ENCODE measurements at regions not wholly inside any gene's neighbourhood (a gene's known extent, or its start where the extent isn't known, plus 50 kb on each side); places are given as distances from the start of the nearest gene placed in this dataset.

GRCh38 chr3:176789281-176789705 is 408.0 kb downstream of the TBL1XR1 start:
- DNase-seq, result no peak

DNA sequence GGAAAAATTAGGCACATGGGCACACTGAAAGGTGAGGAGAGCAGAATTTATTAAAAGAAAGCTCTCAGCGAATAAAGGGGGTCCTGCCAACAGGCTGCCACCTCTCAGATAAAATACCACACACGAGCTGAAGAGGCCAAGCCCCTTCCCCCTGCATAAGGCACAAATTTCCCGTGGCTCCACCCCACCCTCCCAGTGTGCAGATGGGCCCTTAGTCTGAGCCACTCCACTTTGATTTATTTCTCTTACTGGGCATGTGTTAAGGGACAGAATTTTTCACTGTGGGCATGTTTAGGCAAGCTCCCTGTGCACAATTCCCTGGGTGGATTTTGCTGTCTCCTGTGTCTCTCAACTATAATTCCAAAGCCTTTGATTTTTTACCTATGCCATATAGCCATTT is 409.8 kb downstream of the TBL1XR1 start:
- DNase-seq, result no peak

GRCh38 chr3:176785171-176785570 is 412.1 kb downstream of the TBL1XR1 start:
- no peak for DNase-seq

GRCh38 chr3:176780766-176781165 is 416.5 kb downstream of the TBL1XR1 start:
- no peak for DNase-seq

DNA sequence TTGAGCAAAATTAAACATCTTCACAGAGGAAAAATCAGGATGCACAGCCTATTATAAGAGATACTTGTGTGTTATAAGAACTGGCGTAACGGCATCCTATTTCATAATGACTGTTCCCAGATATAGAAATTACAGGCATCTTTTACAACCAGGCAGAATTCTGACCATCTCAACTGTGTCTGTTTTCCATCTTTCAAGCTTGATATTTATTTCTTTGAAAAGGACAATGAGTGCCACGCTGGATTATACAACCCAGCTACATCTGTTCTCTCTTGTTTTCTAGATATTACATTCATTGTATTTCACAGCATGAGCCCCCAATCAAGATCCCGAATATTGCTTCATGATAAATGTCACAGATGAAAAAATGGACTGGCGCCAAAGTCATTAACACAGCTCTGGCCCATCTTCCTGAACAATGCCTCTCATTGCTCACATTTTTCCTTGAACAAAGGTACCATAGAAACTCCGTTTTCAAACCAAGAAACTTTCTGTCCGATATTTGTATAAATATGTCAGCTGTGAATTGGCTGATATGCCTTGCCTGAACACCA is 420.6 kb downstream of the TBL1XR1 start:
- no peak for DNase-seq

DNA sequence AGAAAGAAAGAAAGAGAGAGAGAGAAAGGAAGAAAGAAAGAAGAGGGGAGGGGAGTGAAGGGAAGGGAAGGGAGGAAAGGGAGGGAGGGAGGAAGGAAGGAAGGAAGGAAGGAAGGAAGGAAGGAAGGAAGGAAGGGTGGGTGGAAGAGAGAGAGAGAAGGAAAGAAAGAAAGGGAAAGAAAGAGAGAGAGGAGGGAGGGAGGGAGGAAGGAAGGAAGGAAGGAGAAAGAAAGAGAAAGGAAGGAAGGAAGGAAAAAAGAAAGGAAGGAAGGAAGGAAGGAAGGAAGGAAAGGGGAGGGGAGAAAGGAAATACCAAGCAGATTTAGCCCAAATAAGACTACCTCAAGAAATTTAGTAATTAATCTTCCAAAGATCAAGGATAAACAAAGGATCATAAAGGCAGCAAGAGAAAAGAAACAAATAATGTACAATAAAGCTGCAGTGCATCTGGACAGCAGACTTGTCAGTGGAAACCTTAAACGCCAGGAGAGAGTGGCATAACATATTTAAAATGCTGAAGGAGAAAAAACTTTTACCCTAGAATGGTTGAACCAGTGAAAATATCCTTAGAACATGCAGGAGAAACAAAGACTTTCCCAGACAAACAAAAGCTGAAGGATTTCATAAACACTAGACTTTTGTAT is 427.6 kb downstream of the TBL1XR1 start:
- no peak for DNase-seq

GRCh38 chr3:176767385-176767784 is 429.9 kb downstream of the TBL1XR1 start:
- no peak for DNase-seq

- no peak for DNase-seq
Measured at GRCh38 chr3:176766862-176767261, 430.4 kb downstream of the TBL1XR1 start.

DNA sequence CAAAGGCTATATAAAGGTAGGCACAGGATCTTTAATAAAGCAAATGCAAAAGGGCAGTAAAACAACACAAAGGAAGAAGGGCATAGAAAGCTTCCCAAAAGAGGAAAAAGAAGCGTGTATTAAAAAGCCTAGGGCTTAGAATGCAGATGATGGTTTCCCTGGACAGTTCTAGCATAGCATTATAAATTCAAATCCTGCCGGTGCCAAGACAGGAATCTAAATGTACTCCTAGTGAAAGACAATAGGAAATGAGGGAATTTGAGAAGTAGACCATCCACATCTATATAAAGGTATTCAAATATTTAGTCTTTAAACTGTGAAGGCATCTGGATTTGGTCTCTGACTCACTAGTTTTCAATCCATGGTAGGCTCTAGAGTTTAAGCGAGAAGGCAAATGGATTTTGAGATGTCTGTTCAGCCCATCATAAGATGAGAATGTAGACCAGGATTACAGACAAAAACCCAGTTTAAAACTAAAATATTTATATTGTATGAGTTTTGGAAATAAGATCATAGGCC is 431.8 kb downstream of the TBL1XR1 start:
- no peak for DNase-seq

- DNase-seq, result no peak
Measured at GRCh38 chr3:176759815-176760506, 437.3 kb downstream of the TBL1XR1 start.

GRCh38 chr3:176757429-176757828 is 439.9 kb downstream of the TBL1XR1 start:
- no peak for DNase-seq

GRCh38 chr3:176755977-176756376 is 441.3 kb downstream of the TBL1XR1 start:
- DNase-seq, result no peak

DNA sequence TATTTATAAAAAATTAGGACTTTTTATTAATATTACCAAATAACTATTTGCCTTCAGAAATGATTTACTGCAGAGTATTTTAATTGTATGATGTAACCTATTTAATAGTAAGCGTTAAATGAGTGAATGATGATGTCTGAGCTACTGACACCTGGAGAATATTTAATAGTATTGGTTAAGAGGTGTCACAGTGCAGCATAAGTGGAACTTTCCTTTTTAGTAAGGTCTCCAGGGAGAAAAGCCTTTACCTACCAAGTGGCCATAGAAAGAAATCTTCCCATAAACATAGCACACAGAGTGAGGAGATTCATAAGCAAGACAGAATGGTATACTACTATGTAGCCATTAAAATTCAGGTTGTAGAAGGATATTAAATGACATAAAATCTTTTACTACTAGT is 441.7 kb downstream of the TBL1XR1 start:
- no peak for DNase-seq

DNA sequence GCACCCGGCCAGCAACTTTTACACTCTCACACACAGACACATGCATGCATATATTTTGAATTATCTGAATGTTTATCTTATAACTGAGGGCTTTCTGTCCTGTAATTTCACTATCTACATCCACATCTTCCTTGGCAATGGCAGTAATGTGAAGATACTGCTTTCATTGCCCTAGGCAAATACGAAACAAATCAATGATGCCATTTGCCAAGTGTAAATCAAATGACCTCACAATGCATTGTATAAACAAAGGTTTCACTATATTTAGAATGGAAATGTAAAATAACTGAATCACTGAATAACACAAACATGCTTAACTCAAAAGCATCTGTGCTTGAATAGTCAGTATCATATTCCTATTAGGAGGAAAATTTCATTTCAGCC is 455.6 kb downstream of the TBL1XR1 start:
- no peak for DNase-seq

DNA sequence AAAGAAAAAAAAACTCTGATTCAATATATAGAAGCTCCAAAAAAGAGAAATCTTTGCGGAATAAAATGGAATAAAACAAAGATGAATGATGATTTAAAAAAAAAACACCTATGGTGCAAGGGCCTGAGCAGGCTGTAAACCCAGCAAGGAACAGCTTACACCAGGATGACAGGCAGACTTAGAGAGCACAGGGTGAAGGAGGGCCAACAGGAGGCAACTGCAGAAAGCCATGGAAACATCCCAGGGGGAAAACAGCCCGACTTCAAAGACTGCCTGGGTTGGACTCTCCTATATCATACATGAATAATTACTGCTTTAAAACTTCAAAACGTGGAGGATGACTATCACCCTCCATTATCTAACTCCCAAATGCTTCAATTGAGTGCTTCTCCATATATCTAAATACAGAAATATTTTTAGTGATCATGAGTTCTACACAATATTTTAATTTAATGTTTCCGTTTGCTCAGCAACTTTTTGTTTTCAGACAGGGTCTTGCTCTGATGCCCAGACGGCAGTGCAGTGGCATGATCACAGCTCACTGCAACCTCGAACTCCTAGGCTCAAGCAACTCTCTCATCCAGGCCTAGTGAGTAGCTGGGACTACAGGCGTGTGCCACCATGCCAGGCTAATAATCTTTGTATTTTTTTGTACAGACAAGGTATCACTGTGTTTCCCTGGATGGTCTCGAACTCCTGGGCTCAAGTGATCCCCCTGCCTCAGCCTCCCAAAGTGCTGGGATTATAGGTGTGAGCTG is 456.2 kb downstream of the TBL1XR1 start:
- DNase-seq, result no peak

DNA sequence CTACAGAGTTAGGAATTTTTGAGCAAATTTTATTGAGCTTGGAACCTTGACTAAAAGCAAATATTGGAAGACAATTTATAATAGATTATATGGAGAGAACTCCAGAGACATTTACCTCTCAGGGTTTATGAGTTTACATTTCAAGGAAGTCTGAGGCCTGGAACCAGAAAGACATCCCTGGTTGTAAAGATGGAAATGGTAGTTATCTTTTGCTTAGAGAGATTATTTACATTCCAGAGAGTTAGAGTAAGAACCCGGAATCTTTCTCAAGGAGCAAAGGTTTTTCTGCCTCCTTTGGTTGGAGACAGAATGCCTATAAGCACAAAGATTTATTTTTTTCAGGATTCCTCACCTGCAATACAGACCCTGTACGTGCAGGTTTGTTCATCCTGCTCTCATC is 458.1 kb downstream of the TBL1XR1 start:
- no peak for DNase-seq

GRCh38 chr3:176737480-176738110 is 459.7 kb downstream of the TBL1XR1 start:
- no peak for DNase-seq

DNA sequence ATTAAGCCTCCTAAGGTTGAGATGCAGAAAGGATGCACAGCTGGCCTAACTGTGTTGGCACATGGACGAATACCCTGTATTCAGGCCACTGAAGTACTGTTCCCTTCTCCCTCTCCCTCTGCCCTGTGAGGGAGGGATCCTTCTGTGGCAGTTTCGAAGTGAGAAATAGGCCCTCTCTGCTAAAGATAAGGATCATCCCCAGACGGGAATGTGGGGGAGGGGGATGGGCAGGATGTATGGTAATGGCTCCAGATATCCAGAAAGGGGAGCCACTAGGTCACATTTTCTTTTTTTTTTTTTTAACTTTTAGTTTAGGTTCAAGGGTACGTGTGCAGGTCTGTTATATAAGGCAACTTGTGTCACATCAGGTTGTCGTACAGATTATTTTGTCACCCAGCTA is 463.1 kb downstream of the TBL1XR1 start:
- DNase-seq, result no peak

DNA sequence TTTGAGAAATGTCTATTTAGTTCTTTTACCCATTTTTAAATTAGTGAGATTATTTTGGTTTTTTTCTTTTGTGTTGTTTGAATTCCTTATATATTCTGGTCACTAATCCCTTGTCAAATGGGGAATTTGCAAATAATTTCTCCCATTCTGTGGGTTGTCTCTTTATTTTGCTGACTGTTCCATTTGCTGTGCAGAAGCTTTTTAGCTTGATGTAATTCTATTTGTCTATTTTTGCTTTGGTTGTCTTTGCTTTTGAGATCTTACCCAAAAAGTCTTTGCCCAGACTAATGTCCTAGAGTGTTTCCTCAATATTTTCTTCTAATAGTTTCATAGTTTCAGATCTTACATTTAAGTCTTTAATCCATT is 472.9 kb downstream of the TBL1XR1 start:
- no peak for DNase-seq

DNA sequence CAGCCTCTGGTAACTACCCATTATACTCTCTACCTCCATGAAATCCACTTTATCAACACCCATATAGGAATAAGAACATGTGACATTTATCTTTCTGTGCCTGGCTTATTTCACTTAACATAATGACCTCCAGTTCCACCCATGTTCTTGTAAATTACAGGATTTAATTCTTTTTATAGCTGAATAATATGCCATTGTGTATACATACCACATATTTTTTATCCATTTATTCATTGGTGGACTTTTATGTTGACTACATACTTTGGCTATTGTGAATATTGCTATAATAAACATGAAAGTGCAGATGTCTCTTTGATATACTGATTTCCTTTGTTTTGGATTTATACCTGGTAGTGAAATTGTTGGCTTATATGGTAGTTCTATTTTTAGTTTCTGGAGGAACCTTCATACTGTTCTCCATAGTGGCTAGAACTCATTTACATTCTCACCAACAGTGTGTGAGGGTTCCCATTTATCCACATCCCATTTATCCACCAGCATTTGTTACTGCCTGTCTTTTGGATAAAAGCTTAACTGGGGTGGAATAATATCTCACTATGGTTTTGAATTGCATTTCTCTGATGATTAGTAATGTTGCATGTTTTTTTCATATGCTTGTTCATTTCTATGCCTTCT is 473.4 kb downstream of the TBL1XR1 start:
- no peak for DNase-seq

- no peak for DNase-seq
Measured at GRCh38 chr3:176714034-176714433, 483.2 kb downstream of the TBL1XR1 start.

- DNase-seq, result no peak
Measured at GRCh38 chr3:176712191-176712590, 485.1 kb downstream of the TBL1XR1 start.

Measured in suppressor macrophage (primary cell).